ENCODE measurements at regions not wholly inside any gene's neighbourhood (a gene's known extent, or its start where the extent isn't known, plus 50 kb on each side); places are given as distances from the start of the nearest gene placed in this dataset.

GRCh38 chr13:58935689-58936088 lies 1228.0 kb downstream of the DIAPH3 start:
- TF ChIP-seq TCF4 (CRISPR knock-in tag; IDR thresholded peaks at IDR 0.05; ENCODE audit: borderline replicate concordance) (no peak), PPARA (CRISPR knock-in tag; IDR thresholded peaks at IDR 0.05; ENCODE audit: borderline replicate concordance) (no peak), ARNTL (CRISPR knock-in tag; IDR thresholded peaks at IDR 0.05; ENCODE audit: borderline replicate concordance, low read depth) (no peak), ZFP30 (CRISPR knock-in tag; IDR thresholded peaks at IDR 0.05) (no peak), OSR1 (CRISPR knock-in tag; IDR thresholded peaks at IDR 0.05) (no peak), RARB (CRISPR knock-in tag; IDR thresholded peaks at IDR 0.05) (no peak), SNAI2 (CRISPR knock-in tag; IDR thresholded peaks at IDR 0.05) (no peak), CSDC2 (CRISPR knock-in tag; IDR thresholded peaks at IDR 0.05) (no peak), TOX (CRISPR knock-in tag; IDR thresholded peaks at IDR 0.05; ENCODE audit: borderline replicate concordance) (no peak), ZNF565 (CRISPR knock-in tag; conservative IDR thresholded peaks at IDR 0.05; ENCODE audit: low read depth) (no peak), CSRNP3 (CRISPR knock-in tag; IDR thresholded peaks at IDR 0.05) (no peak), GLIS3 (CRISPR knock-in tag; IDR thresholded peaks at IDR 0.05) (no peak), ZNF8 (CRISPR knock-in tag; IDR thresholded peaks at IDR 0.05) (no peak)
- TF ChIP-seq, protein P1, sequence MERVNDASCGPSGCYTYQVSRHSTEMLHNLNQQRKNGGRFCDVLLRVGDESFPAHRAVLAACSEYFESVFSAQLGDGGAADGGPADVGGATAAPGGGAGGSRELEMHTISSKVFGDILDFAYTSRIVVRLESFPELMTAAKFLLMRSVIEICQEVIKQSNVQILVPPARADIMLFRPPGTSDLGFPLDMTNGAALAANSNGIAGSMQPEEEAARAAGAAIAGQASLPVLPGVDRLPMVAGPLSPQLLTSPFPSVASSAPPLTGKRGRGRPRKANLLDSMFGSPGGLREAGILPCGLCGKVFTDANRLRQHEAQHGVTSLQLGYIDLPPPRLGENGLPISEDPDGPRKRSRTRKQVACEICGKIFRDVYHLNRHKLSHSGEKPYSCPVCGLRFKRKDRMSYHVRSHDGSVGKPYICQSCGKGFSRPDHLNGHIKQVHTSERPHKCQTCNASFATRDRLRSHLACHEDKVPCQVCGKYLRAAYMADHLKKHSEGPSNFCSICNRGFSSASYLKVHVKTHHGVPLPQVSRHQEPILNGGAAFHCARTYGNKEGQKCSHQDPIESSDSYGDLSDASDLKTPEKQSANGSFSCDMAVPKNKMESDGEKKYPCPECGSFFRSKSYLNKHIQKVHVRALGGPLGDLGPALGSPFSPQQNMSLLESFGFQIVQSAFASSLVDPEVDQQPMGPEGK (CRISPR knock-in tag; IDR thresholded peaks at IDR 0.05; ENCODE audit: borderline replicate concordance): no peak
- TF ChIP-seq, protein P2, sequence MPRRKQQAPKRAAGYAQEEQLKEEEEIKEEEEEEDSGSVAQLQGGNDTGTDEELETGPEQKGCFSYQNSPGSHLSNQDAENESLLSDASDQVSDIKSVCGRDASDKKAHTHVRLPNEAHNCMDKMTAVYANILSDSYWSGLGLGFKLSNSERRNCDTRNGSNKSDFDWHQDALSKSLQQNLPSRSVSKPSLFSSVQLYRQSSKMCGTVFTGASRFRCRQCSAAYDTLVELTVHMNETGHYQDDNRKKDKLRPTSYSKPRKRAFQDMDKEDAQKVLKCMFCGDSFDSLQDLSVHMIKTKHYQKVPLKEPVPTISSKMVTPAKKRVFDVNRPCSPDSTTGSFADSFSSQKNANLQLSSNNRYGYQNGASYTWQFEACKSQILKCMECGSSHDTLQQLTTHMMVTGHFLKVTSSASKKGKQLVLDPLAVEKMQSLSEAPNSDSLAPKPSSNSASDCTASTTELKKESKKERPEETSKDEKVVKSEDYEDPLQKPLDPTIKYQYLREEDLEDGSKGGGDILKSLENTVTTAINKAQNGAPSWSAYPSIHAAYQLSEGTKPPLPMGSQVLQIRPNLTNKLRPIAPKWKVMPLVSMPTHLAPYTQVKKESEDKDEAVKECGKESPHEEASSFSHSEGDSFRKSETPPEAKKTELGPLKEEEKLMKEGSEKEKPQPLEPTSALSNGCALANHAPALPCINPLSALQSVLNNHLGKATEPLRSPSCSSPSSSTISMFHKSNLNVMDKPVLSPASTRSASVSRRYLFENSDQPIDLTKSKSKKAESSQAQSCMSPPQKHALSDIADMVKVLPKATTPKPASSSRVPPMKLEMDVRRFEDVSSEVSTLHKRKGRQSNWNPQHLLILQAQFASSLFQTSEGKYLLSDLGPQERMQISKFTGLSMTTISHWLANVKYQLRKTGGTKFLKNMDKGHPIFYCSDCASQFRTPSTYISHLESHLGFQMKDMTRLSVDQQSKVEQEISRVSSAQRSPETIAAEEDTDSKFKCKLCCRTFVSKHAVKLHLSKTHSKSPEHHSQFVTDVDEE (CRISPR knock-in tag; IDR thresholded peaks at IDR 0.05): no peak
- no peak for ATAC-seq

- TF ChIP-seq TOX (CRISPR knock-in tag; IDR thresholded peaks at IDR 0.05; ENCODE audit: borderline replicate concordance) (no peak), RARB (CRISPR knock-in tag; IDR thresholded peaks at IDR 0.05) (no peak), CSRNP3 (CRISPR knock-in tag; IDR thresholded peaks at IDR 0.05) (no peak), ISL1 (CRISPR knock-in tag; IDR thresholded peaks at IDR 0.05) (no peak), ZFP3 (CRISPR knock-in tag; IDR thresholded peaks at IDR 0.05) (no peak), POU6F1 (CRISPR knock-in tag; IDR thresholded peaks at IDR 0.05; ENCODE audit: borderline replicate concordance, low read depth) (no peak), ARNTL (CRISPR knock-in tag; IDR thresholded peaks at IDR 0.05; ENCODE audit: borderline replicate concordance, low read depth) (no peak)
- TF ChIP-seq, protein P3, sequence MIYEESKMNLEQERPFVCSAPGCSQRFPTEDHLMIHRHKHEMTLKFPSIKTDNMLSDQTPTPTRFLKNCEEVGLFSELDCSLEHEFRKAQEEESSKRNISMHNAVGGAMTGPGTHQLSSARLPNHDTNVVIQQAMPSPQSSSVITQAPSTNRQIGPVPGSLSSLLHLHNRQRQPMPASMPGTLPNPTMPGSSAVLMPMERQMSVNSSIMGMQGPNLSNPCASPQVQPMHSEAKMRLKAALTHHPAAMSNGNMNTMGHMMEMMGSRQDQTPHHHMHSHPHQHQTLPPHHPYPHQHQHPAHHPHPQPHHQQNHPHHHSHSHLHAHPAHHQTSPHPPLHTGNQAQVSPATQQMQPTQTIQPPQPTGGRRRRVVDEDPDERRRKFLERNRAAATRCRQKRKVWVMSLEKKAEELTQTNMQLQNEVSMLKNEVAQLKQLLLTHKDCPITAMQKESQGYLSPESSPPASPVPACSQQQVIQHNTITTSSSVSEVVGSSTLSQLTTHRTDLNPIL (CRISPR knock-in tag; IDR thresholded peaks at IDR 0.05; ENCODE audit: low read depth): no peak
- TF ChIP-seq, protein P2 (CRISPR knock-in tag; IDR thresholded peaks at IDR 0.05): no peak
- ATAC-seq: no peak
Measured at GRCh38 chr13:58946274-58946673, 1217.5 kb downstream of the DIAPH3 start.

Measured in SK-N-SH treated with all-trans-retinoic acid at 6 μM for 48 hours (cell line).